NB4 (cell line): ENCODE measurements at regions not wholly inside any gene's neighbourhood (a gene's known extent, or its start where the extent isn't known, plus 50 kb on each side); places are given as distances from the start of the nearest gene placed in this dataset.

Source experiments
- MYC ChIP-seq: IDR thresholded peaks from 2 replicates; pipeline ENCODE4 v1.6.1; 2011; ENCODE audit warnings: low read depth, low read length
- POLR2A ChIP-seq: IDR thresholded peaks from 2 replicates; pipeline ENCODE4 v1.6.1; 2011; ENCODE audit warnings: mild to moderate bottlenecking; ENCODE audit not compliant: insufficient read length; ENCODE audit errors: extremely low read depth
- TF ChIP-seq, protein P1 (sequence below): IDR thresholded peaks from one replicate; pipeline ENCODE4 v1.5.1; 2012; ENCODE audit warnings: low read depth, low read length
- TF ChIP-seq, protein P2 (sequence below): IDR thresholded peaks from 2 replicates; pipeline ENCODE4 v1.6.1; 2011; ENCODE audit warnings: low read depth, low read length

DNA sequence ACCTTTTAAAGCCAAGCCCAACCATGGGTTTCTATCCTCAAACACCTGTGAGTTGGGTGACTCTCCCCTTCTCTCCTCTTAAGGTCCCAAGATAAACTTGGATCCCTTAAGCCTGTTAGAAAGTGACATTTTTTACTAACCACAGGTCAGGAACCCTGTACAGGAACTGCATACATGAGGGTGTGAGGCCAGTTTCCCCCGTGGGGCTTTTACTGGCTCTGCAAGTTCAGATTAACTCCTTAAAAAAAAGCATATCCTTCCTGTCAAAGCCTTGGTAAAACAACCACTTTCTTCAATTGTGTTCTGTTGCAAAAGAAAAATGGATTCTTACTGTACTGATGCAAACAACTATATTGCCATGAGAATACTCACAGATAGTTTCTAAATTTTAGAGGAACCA lies 2638.7 kb upstream of the PCDH20 start:
- TF ChIP-seq, protein P1, sequence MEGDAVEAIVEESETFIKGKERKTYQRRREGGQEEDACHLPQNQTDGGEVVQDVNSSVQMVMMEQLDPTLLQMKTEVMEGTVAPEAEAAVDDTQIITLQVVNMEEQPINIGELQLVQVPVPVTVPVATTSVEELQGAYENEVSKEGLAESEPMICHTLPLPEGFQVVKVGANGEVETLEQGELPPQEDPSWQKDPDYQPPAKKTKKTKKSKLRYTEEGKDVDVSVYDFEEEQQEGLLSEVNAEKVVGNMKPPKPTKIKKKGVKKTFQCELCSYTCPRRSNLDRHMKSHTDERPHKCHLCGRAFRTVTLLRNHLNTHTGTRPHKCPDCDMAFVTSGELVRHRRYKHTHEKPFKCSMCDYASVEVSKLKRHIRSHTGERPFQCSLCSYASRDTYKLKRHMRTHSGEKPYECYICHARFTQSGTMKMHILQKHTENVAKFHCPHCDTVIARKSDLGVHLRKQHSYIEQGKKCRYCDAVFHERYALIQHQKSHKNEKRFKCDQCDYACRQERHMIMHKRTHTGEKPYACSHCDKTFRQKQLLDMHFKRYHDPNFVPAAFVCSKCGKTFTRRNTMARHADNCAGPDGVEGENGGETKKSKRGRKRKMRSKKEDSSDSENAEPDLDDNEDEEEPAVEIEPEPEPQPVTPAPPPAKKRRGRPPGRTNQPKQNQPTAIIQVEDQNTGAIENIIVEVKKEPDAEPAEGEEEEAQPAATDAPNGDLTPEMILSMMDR, result no peak
- no peak for TF ChIP-seq MYC
- no peak for TF ChIP-seq POLR2A
- TF ChIP-seq, protein P2, sequence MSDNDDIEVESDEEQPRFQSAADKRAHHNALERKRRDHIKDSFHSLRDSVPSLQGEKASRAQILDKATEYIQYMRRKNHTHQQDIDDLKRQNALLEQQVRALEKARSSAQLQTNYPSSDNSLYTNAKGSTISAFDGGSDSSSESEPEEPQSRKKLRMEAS, result no peak
